ENCODE measurements at regions not wholly inside any gene's neighbourhood (a gene's known extent, or its start where the extent isn't known, plus 50 kb on each side); places are given as distances from the start of the nearest gene placed in this dataset.

GRCh38 chr15:95701410-95701809 lies 629.1 kb upstream of the NR2F2 start:
- no peaks in the 10 kb centered on the region for H3K27me3 ChIP-seq
- peaks cover 29% of the 10 kb centered on the region for H3K9me3 ChIP-seq
- H3K4me1 ChIP-seq = no peaks in the 10 kb centered on the region
- TF ChIP-seq CTCF (IDR thresholded peaks at IDR 0.05) = no peak
- no peak overlapping the region for H3K27ac ChIP-seq
- H3K4me3 ChIP-seq = no peak overlapping the region
- 88% methylated on average over 1 of the region's 1 CpG for WGBS
- DNase-seq (ENCODE audit: low spot score in 2 of 2) = no peak
- H3K36me3 ChIP-seq = no peaks in the 10 kb centered on the region

- Histone ChIP-seq H3K27me3 (no peaks in the 10 kb centered on the region), H3K27ac (no peak overlapping the region), H3K4me1 (no peaks in the 10 kb centered on the region), H3K9me3 (no peaks in the 10 kb centered on the region), H3K36me3 (no peaks in the 10 kb centered on the region), H3K4me3 (no peak overlapping the region)
- DNase-seq (ENCODE audit: low spot score in 2 of 2) = no peak
- 63% methylated on average over 9 of the region's 9 CpGs for WGBS
- TF ChIP-seq EP300 (IDR thresholded peaks at IDR 0.05) = no peak
- no peak for TF ChIP-seq CTCF (IDR thresholded peaks at IDR 0.05)
- no peak for TF ChIP-seq POLR2A (IDR thresholded peaks at IDR 0.05)
- no peak for TF ChIP-seq POLR2AphosphoS5 (IDR thresholded peaks at IDR 0.05)
Observed at GRCh38 chr15:95709959-95710695, 620.4 kb upstream of the NR2F2 start.

DNA sequence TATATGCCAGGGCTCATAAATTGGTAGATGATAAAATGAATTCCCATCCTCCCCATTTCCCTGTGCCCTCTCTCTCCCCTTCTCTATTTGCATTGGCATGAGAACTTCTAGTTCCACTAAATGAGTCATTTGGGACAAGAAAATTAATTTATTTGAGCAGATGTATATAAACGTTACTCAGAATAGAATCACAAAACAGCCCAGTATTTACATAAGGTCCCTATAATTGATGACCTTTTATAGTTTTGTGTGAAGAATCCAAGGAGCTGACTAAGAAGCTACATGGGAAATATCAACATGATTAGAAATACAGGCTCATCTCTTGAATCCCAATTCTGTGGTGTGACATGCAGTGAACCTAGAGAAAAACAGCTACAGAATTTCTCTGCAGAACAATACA lies 617.7 kb upstream of the NR2F2 start:
- no peak overlapping the region for H3K27ac ChIP-seq
- no peaks in the 10 kb centered on the region for H3K4me1 ChIP-seq
- no peak for DNase-seq (ENCODE audit: low spot score in 2 of 2)
- 53% methylated on average over 1 of the region's 1 CpG for WGBS
- no peaks in the 10 kb centered on the region for H3K36me3 ChIP-seq
- H3K4me3 ChIP-seq = no peak overlapping the region
- TF ChIP-seq EP300 (IDR thresholded peaks at IDR 0.05) (no peak), POLR2A (IDR thresholded peaks at IDR 0.05) (no peak), POLR2AphosphoS5 (IDR thresholded peaks at IDR 0.05) (no peak), CTCF (IDR thresholded peaks at IDR 0.05) (no peak)
- H3K9me3 ChIP-seq = no peaks in the 10 kb centered on the region
- no peaks in the 10 kb centered on the region for H3K27me3 ChIP-seq

- WGBS = 43% methylated on average over 5 of the region's 5 CpGs
- Histone ChIP-seq H3K36me3 (no peaks in the 10 kb centered on the region), H3K4me1 (no peaks in the 10 kb centered on the region), H3K4me3 (no peak overlapping the region), H3K27ac (no peak overlapping the region), H3K9me3 (no peaks in the 10 kb centered on the region), H3K27me3 (no peaks in the 10 kb centered on the region)
- TF ChIP-seq EP300 (IDR thresholded peaks at IDR 0.05) (no peak), POLR2AphosphoS5 (IDR thresholded peaks at IDR 0.05) (no peak), CTCF (IDR thresholded peaks at IDR 0.05) (no peak), POLR2A (IDR thresholded peaks at IDR 0.05) (no peak)
- DNase-seq (ENCODE audit: low spot score in 2 of 2) = no peak
Observed at GRCh38 chr15:95713324-95713723, 617.2 kb upstream of the NR2F2 start.

- DNase-seq (ENCODE audit: low spot score in 2 of 2) = no peak
- no peak for TF ChIP-seq EP300 (IDR thresholded peaks at IDR 0.05)
- TF ChIP-seq POLR2AphosphoS5 (IDR thresholded peaks at IDR 0.05) = no peak
- no peak for TF ChIP-seq CTCF (IDR thresholded peaks at IDR 0.05)
- no peak for TF ChIP-seq POLR2A (IDR thresholded peaks at IDR 0.05)
- H3K27ac ChIP-seq = no peak overlapping the region
- WGBS = 61% methylated on average over 3 of the region's 3 CpGs
- no peaks in the 10 kb centered on the region for H3K4me1 ChIP-seq
- no peak overlapping the region for H3K4me3 ChIP-seq
- no peaks in the 10 kb centered on the region for H3K36me3 ChIP-seq
- no peaks in the 10 kb centered on the region for H3K27me3 ChIP-seq
- no peaks in the 10 kb centered on the region for H3K9me3 ChIP-seq
Observed at GRCh38 chr15:95715116-95715903, 615.2 kb upstream of the NR2F2 start.

Measured in suprapubic skin (tissue), 4 donors.